OCI-LY7 (cell line): ENCODE measurements at regions not wholly inside any gene's neighbourhood (a gene's known extent, or its start where the extent isn't known, plus 50 kb on each side); places are given as distances from the start of the nearest gene placed in this dataset.

ENCODE experiments used
- BruUV-seq: library from RNA; stranded (reverse); fragments of 400-500 nt; replicated peaks from 2 replicates; lab custom pipeline; 2021; lab: Mats Ljungman, UMichigan
- CTCF ChIA-PET: fragments of 300-600 bp; sonication (Branson Sonifier 250); formaldehyde crosslinking; loops from one replicate; lab custom pipeline; 2022; ENCODE audit warnings: antibody characterized with exemption; ENCODE audit not compliant: unreplicated experiment; lab: Charles Lee
- POLR2A ChIA-PET: fragments of 300-600 bp; sonication (Branson Sonifier 250); formaldehyde crosslinking; loops from one replicate; lab custom pipeline; 2022; ENCODE audit warnings: antibody characterized with exemption; lab: Charles Lee
- DNase-seq: peaks from one replicate; pipeline ENCODE4 v3.0.0-alpha.2; 2015; ENCODE audit warnings: low spot score
- H2AFZ ChIP-seq: fragments of 200-600 bp; sonication (generic), shearing (Covaris generic); 2 replicates; pipeline ENCODE4 v1.6.1; 2014; ENCODE audit warnings: mild to moderate bottlenecking, antibody characterized with exemption, low read length, moderate library complexity
- H3K27ac ChIP-seq: fragments of 200-600 bp; sonication (generic); 2 replicates; pipeline ENCODE4 v1.5.1; 2014; ENCODE audit warnings: mixed run types, low read depth, mild to moderate bottlenecking, moderate library complexity, low read length, inconsistent platforms; ENCODE audit not compliant: poor library complexity, severe bottlenecking
- H3K36me3 ChIP-seq: fragments of 200-600 bp; sonication (generic); 2 replicates; pipeline ENCODE4 v1.6.1; 2014; ENCODE audit warnings: mild to moderate bottlenecking, antibody characterized with exemption, low read length, moderate library complexity, mixed read lengths; ENCODE audit not compliant: insufficient read depth
- H3K4me1 ChIP-seq: fragments of 200-600 bp; sonication (generic); 2 replicates; pipeline ENCODE4 v1.5.1; 2014; ENCODE audit warnings: mild to moderate bottlenecking, low read length; ENCODE audit not compliant: insufficient read depth, poor library complexity, severe bottlenecking
- H3K4me2 ChIP-seq: fragments of 200-600 bp; sonication (generic); 2 replicates; pipeline ENCODE4 v1.6.1; 2014; ENCODE audit warnings: mild to moderate bottlenecking, low read length
- H3K4me3 ChIP-seq: fragments of 200-600 bp; sonication (generic); 2 replicates; pipeline ENCODE4 v1.5.1; 2014; ENCODE audit warnings: mild to moderate bottlenecking, low read depth, low read length; ENCODE audit not compliant: poor library complexity, severe bottlenecking
- H3K79me2 ChIP-seq: fragments of 200-600 bp; sonication (generic); 2 replicates; pipeline ENCODE4 v1.6.1; 2016; ENCODE audit warnings: low read depth, mild to moderate bottlenecking, low read length, moderate library complexity, mixed read lengths; ENCODE audit not compliant: insufficient read depth
- H3K9me2 ChIP-seq: fragments of 200-600 bp; sonication (generic); 2 replicates; pipeline ENCODE4 v1.6.1; 2016; ENCODE audit warnings: mild to moderate bottlenecking, low read length, mixed read lengths; ENCODE audit not compliant: insufficient read depth
- H3K9me3 ChIP-seq: fragments of 200-600 bp; sonication (generic); 2 replicates; pipeline ENCODE4 v1.6.1; 2014; ENCODE audit warnings: mild to moderate bottlenecking, mixed run types, low read length, mixed read lengths
- H4K20me1 ChIP-seq: fragments of 200-600 bp; sonication (generic); 2 replicates; pipeline ENCODE4 v1.6.1; 2014; ENCODE audit warnings: mild to moderate bottlenecking, antibody characterized with exemption, low read length, moderate library complexity, mixed read lengths; ENCODE audit not compliant: insufficient read depth
- CTCF ChIP-seq: fragments of 200-600 bp; sonication (generic); conservative IDR thresholded peaks from 2 replicates; pipeline ENCODE4 v1.5.1; 2014; ENCODE audit warnings: mild to moderate bottlenecking, antibody characterized with exemption, low read length, moderate library complexity, mixed read lengths
- EZH2phosphoT487 ChIP-seq: fragments of 200-600 bp; sonication (generic); IDR thresholded peaks from 2 replicates; pipeline ENCODE4 v1.6.1; 2018; ENCODE audit warnings: low read depth, borderline replicate concordance, mild to moderate bottlenecking, mixed run types, antibody characterized with exemption, low read length, moderate library complexity, mixed read lengths
- intact Hi-C: fragments of 100-400 bp; cut with micrococcal nuclease; formaldehyde crosslinking; loops from one replicate; pipeline ENCODE4 v1.10.0; 2022; ENCODE audit not compliant: unreplicated experiment

DNA sequence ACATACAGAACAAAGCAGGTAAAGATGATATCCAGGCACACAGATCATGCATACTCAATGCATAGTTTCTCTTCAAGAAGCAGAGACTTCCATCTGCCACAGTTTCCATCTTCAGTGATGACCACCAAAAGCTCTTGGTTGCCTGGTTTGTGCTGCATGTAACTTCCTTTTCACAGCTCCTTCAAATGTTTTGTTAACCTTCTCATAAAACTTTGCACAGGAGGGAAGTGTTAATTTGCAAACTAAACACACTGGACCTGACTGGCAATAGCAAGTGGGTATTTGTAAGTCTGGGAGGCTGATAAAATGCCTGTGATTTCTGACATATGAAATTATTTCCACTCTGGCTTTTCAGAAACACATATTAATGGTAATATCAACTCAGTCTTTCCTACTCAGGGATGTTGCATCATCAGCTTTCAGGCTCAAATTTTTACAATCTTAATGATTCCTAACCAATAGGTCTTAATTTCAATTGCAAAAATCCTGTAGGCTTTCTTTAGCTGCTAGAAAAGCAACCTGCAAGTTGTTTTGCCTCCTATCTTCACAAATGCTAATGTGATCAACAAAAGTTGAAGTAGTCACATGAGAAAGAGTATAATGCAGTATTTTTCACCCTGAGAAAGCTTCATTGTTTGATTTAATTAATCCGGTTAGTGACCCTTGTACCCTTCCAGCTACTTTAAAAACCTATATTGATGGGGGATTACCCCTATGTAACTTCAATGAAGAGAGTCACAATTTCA lies 575.6 kb downstream of the DIAPH3 start:
- H3K36me3 ChIP-seq: no peaks in the 10 kb centered on the region
- no peak overlapping the region for H3K4me3 ChIP-seq
- H3K9me3 ChIP-seq: no peaks in the 10 kb centered on the region
- TF ChIP-seq EZH2phosphoT487: no peak
- TF ChIP-seq CTCF: no peak
- H3K9me2 ChIP-seq: no peaks in the 10 kb centered on the region
- H3K79me2 ChIP-seq: no peaks in the 10 kb centered on the region
- no peak overlapping the region for H3K4me2 ChIP-seq
- intact Hi-C loops: no loop called here
- no peaks in the 10 kb centered on the region for H3K4me1 ChIP-seq
- H4K20me1 ChIP-seq: no peaks in the 10 kb centered on the region
- no peak overlapping the region for H3K27ac ChIP-seq
- BruUV-seq: no TSS peak
- CTCF ChIA-PET: no interaction called here
- H2AFZ ChIP-seq: no peak overlapping the region
- POLR2A ChIA-PET: interaction anchor here (1.0 kb wide), 1 partner anchor 16 kb away, joined by 4 read pairs; no protein-coding TSS in a partner anchor
- no peak for DNase-seq

GRCh38 chr13:59588717-59589067 lies 575.0 kb downstream of the DIAPH3 start:
- Histone ChIP-seq H3K9me3 (no peaks in the 10 kb centered on the region), H3K27ac (no peak overlapping the region), H3K4me3 (no peak overlapping the region), H3K4me2 (no peak overlapping the region), H3K4me1 (no peaks in the 10 kb centered on the region), H3K79me2 (no peaks in the 10 kb centered on the region), H2AFZ (no peak overlapping the region), H4K20me1 (no peaks in the 10 kb centered on the region), H3K9me2 (no peaks in the 10 kb centered on the region), H3K36me3 (no peaks in the 10 kb centered on the region)
- CTCF ChIA-PET: no interaction called here
- POLR2A ChIA-PET: interaction anchor here (1.0 kb wide), 1 partner anchor 17 kb away, joined by 4 read pairs; no protein-coding TSS in a partner anchor
- DNase-seq: no peak
- no TSS peak for BruUV-seq
- intact Hi-C loops: no loop called here
- TF ChIP-seq CTCF: no peak
- TF ChIP-seq EZH2phosphoT487: no peak

DNA sequence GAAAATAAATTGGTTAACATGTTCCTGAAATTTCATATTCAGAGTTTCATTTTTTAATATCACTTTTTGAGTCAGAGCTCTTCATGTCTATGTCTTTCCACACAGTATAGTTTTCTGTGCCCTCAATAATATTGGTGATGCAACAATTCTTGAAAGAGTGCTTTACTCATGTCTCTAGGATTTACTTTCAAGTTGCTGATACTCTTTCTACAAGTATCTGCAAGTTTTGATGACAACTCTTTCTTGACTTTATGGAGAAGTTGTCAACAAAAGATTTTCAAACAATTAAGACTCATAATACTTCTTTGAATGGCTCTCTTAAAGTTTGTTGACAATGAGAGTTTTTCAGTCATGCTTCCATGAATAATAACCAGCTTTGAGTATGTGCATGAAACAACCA lies 561.7 kb downstream of the DIAPH3 start:
- H3K4me3 ChIP-seq: no peak overlapping the region
- intact Hi-C loops: no loop called here

More for the DNA sequence above, 561.7 kb downstream of the DIAPH3 start:
- H3K36me3 ChIP-seq: no peaks in the 10 kb centered on the region
- CTCF ChIA-PET: no interaction called here
- POLR2A ChIA-PET: interaction anchor here (0.6 to 0.7 kb wide), 2 partner anchors 9 to 326 kb away, joined by 3 read pairs; no protein-coding TSS in a partner anchor
- H3K4me1 ChIP-seq: no peaks in the 10 kb centered on the region
- no peaks in the 10 kb centered on the region; the same call in 1 of the 2 replicates for H3K9me3 ChIP-seq
- BruUV-seq: no TSS peak
- no peaks in the 10 kb centered on the region for H4K20me1 ChIP-seq
- no peak for TF ChIP-seq CTCF
- TF ChIP-seq EZH2phosphoT487: no peak
- no peaks in the 10 kb centered on the region for H3K9me2 ChIP-seq
- DNase-seq: no peak
- H3K79me2 ChIP-seq: no peaks in the 10 kb centered on the region
- no peak overlapping the region for H3K4me2 ChIP-seq
- H3K27ac ChIP-seq: no peak overlapping the region
- no peak overlapping the region for H2AFZ ChIP-seq
